ENCODE measurements at regions not wholly inside any gene's neighbourhood (a gene's known extent, or its start where the extent isn't known, plus 50 kb on each side); places are given as distances from the start of the nearest gene placed in this dataset.

GRCh38 chr3:178420033-178420432 lies 116.2 kb upstream of the KCNMB2 start:
- Histone ChIP-seq H2BK15ac (ENCODE audit: low read length) (no peak overlapping the region), H2BK120ac (replicated peaks; ENCODE audit: low read depth, low read length) (no peak overlapping the region), H3K9ac (replicated peaks in 1 of 4; ENCODE audit: extremely low read depth in 1 of 4, low read depth in 3 of 4, low read length in 3 of 4) (no peak overlapping the region), H3K23me2 (ENCODE audit: low read depth, low read length) (no peaks in the 10 kb centered on the region), H2BK20ac (ENCODE audit: low read length) (no peak overlapping the region), H3K4me3 (ENCODE audit: extremely low read depth in 1 of 4, insufficient read depth in 2 of 4, low read depth in 3 of 4, low read length in 4 of 4) (no peak overlapping the region), H2AK5ac (ENCODE audit: low read depth, low read length) (no peak overlapping the region), H3K4me1 (replicated peaks in 1 of 4; ENCODE audit: control insufficient read depth in 3 of 4, insufficient read depth in 4 of 4, low read length in 3 of 4) (no peaks in the 10 kb centered on the region), H3K4me2 (ENCODE audit: insufficient read depth in 1 of 2, low read depth in 2 of 2, low read length in 2 of 2) (no peak overlapping the region), H4K91ac (replicated peaks; ENCODE audit: insufficient read length, low read length) (no peak overlapping the region), H2BK5ac (ENCODE audit: low read depth, low read length) (no peak overlapping the region), H4K20me1 (replicated peaks in 1 of 2; ENCODE audit: control insufficient read depth in 1 of 2, insufficient read depth in 2 of 2, low read length in 2 of 2) (no peaks in the 10 kb centered on the region), H3K4ac (replicated peaks; ENCODE audit: insufficient read length, low read depth, low read length) (no peak overlapping the region), H2BK12ac (ENCODE audit: low read depth, low read length) (no peak overlapping the region), H4K8ac (ENCODE audit: extremely low read depth, insufficient read depth, low read length) (no peak overlapping the region), H3K56ac (replicated peaks; ENCODE audit: insufficient read length, low read depth, low read length) (no peak overlapping the region), H3K18ac (ENCODE audit: extremely low read depth, low read length) (no peak overlapping the region), H3K14ac (ENCODE audit: insufficient read length) (no peak overlapping the region), H3K79me2 (ENCODE audit: control insufficient read depth in 1 of 2, insufficient read depth in 2 of 2, low read length in 2 of 2) (no peaks in the 10 kb centered on the region), H3K23ac (ENCODE audit: insufficient read length) (no peak overlapping the region), H4K5ac (ENCODE audit: insufficient read length, low read depth, low read length) (no peak overlapping the region), H3K9me3 (ENCODE audit: insufficient read depth in 2 of 2, low read depth in 1 of 2, low read length in 1 of 2) (no peaks in the 10 kb centered on the region), H3K27ac (ENCODE audit: low read depth, low read length) (no peak overlapping the region), H3K79me1 (ENCODE audit: low read depth, low read length) (no peaks in the 10 kb centered on the region), H2AFZ (ENCODE audit: low read length) (no peak overlapping the region), H3K36me3 (ENCODE audit: control insufficient read depth in 2 of 4, insufficient read depth in 4 of 4, low read length in 3 of 4) (no peaks in the 10 kb centered on the region), H3K27me3 (replicated peaks in 1 of 4; ENCODE audit: control insufficient read depth in 3 of 4, extremely low read depth in 1 of 4, insufficient read depth in 3 of 4, low read length in 3 of 4) (no peaks in the 10 kb centered on the region)
- FAIRE-seq (no peak), DNase-seq (ENCODE audit: low read depth in 1 of 2, low spot score in 2 of 2) (no peak)
- ChIA-PET CTCF (ENCODE audit: partially characterized antibody) (no interaction called here), POLR2A (ENCODE audit: partially characterized antibody) (no interaction called here)
- WGBS, 2 experiments (ENCODE audit: extremely low coverage in 1 of 2, insufficient coverage in 1 of 2, insufficient read length in 1 of 2, insufficient replicate concordance in 2 of 2, low coverage in 1 of 2, low lambda C conversion rate in 2 of 2, missing lambda C conversion rate in 1 of 2) = 78% methylated on average over 1 of the region's 1 CpG; no CpG with 5 or more reads in 1 of the 2 experiments
- TF ChIP-seq CTCF (IDR thresholded peaks at IDR 0.05; ENCODE audit: control extremely low read depth in 1 of 3, insufficient read depth in 1 of 3, low read depth in 1 of 3, low read length in 3 of 3) (no peak), USF2 (IDR thresholded peaks at IDR 0.05; ENCODE audit: low read length) (no peak), SIN3A (conservative IDR thresholded peaks at IDR 0.05 in 1 of 2, IDR thresholded peaks at IDR 0.05 in 1 of 2; ENCODE audit: low read depth in 1 of 2, low read length in 2 of 2) (no peak)
